Eye (tissue), 1 donor: ENCODE measurements at regions not wholly inside any gene's neighbourhood (a gene's known extent, or its start where the extent isn't known, plus 50 kb on each side); places are given as distances from the start of the nearest gene placed in this dataset.

Source experiments
- DNase-seq: peaks from one replicate; pipeline ENCODE4 v3.0.0-alpha.2; 2015

DNA sequence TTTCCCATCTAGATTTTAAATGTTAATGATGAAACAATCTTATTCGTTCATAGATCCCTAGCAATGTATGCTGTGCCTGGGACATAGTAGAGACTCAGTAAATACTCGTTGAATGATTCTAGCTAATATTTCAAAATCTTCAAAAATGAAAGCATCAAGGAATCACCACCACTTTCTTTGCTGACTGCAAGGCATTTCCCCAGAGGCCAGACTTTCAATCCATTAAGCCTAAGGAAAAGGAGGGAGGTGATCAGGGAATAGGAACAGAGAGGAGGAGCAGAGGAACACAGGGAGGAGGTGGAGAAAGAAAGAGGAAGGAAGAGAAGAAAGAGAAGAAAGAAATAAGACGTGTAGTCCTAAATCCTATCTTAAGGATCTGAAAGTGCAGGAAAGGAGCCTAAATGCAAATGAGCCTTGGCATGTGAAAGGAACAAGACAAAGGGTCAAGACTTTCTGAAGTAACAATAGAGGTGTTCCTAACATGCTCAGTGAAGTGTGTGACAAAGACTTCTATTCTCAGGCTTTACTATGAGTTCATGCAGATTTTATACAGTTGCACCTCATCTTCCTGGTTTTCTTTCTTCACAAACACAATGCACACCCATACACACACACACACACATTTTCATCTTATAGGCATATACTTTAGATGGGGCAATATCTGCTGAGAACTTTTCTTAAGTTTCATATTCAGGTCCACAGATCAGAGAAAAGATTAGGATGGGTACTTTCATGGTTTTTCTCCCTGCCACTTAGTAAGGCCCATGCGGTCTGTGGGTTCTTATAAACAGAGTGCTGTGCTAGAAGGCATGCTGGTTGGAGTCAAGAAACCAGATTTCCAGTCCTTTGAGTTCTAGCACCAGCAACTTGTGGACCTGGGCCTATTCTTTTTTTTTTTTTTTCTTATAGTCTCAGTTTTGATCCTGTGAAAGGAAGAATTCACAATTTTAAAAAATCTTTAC lies 512.2 kb upstream of the TNC start:
- DNase-seq = peak; percentile 56

- DNase-seq = no peak
These were observed 514.4 kb upstream of the TNC start for GRCh38 chr9:115632391-115632790.

DNA sequence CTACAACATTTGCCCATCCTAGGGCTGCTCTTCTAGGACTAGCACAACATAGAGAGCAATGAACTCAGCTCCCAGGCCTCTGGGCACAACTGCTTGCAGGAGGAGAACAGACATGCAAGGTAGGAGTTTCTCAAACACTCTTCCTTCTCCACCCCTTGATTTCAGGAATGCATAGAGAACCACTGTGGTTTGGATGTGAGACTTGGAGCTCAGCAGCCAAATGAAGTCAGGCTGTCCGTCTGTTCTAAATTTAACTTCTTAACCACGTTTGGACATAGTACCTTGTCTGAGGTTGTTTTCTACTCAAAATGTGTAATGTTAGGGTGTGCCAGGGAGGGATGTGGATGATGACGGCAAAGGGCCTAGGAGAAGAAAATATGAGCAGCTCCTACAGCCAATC lies 515.1 kb upstream of the TNC start:
- DNase-seq = no peak

DNA sequence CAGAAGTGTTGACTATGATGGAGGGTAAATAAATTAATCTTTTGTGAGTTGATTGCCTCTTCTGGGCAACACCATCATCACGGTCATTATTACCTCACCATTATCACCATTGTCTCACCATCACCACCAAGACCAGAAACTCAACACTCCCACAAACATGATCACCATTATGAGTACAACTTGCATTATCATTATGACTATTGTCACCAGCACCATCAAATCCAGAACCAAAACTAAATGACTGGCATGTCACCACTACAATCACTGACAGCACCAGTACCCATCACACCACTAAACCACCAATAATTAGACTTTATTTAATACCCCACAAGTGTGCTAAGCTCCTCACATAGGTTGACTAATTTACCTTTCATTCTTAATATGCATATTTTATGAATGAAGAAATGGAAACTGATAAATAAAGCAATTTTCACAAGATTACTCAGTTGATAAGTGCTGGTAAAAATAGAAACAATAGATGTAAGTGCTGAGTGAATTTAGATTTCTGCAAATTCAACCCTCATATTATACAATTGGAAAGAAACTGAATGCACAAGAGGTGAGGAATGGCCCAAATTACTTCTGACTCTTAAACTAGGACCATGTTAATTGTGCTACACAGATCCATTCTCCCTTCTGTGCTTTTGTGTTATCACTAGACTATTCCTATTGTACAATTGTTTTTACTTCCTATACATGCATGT lies 517.8 kb upstream of the PAPPA start:
- no peak for DNase-seq

DNA sequence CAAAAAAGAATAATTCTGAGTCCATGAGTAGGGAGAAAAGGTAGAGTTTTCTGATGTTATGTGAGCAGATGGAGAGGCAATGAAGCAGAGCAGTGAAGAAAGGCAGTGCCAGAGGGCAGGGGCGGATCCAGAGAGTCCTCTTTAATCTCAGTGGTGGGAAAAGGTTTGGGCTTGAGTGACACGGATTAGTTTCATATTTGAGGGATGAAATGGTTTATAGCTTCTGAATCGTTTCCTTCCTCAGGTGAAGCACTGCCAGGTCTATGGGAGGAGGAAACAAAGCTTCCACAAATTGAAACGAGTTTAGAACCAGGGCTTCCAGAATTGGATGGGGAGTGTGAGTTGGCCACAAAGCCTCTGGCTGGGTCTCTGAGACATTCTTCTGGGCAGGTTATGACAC lies 517.0 kb upstream of the PAPPA start:
- peak; percentile 1 for DNase-seq

DNA sequence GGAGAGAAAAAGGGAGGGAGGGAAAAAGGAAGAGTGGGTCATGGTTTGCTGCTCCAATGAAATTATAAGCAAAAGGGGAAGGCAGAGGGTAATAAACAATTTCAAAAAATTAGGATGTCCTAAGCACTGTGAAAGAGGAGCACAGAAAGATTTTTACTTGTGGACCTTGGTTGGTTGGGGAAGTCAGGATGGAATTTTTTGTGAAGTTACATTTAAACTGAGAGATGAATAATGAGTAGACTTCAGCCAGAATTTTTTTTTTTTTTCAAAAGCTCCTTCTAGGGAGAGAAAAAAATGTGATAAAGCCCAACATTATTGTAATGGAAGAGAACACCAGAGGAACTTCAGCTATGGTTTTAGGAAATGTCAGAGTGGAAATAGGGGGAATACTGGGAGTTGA lies 515.9 kb upstream of the PAPPA start:
- no peak for DNase-seq

GRCh38 chr9:115640887-115641286 lies 512.7 kb upstream of the PAPPA start:
- no peak for DNase-seq

DNA sequence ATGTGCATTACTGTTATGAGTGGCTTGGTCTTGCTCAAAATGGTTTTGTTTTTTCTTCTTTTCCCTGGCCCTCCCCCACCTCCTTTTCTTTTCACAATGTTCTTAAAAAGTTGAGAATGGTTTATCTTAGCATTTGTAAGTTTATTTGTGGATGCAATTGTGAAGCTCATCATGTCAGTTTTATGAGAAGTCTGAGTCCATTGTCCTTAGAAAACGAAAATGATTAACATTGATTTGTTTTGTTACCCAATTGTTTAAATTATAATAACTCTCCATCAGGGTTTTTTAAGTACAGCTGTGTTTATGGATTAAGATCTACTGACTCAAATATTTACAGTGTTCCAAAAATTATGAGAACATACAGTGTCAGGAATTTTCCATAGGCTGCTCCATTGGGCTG lies 511.3 kb upstream of the PAPPA start:
- DNase-seq = no peak

DNA sequence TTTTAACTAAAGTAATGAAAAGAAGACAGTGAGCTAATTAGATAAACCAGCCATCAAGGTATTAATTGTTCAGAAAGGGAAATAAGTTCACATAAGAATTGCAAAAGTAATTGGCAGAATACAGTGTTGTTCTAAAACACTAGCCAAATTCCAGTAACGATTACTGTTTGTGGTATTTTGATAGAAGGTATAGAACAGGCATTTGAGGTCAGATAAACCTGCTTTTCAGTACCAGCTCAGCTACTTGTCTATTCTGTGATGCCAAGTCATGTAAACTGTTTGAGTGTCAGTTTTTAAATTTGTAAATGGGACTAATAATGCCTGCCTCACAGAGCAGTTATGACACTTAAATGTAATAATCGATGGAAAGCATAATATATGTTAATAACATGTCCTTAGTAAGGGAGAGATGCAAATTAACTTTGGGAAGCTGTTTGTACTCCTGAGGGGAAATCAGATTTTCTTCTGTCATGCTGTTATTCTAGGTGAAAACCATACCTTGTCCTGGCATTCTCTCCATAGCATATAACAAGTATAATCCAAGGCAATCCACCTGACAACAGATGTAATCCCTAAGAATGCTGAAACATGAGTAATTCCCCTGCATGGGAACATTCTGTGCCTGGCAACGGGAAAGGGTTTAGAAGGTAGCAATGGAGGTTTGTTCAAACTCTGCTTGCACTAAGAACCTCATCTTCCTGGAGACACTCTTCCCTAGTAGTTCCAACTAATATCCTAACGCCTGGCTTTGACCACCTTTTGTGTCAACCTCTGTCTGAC lies 509.5 kb upstream of the PAPPA start:
- no peak for DNase-seq

DNA sequence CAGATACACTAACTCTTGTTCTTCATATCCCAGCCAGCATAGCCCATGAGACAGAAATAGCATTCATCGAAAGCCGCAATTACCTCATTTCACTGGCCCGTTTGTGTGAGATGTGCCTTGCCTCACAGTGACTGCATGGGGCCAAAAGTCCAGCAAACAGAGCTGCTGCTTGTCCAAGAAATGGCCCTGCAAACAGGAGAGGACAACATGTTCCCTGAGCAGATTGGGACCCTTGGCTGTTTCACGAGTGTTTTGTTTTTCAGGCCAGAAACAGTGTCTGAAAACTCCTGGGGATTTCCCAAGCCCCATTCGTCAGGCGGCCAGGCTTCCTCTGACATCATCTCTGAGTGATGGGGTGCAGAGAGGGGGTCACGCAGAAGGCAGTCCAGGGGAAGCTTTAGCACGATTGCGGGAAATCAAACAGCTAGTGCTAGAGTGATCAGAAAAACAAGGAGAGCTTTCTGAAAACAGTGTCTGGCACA lies 503.6 kb upstream of the PAPPA start:
- DNase-seq = no peak

- no peak for DNase-seq
These were observed 502.8 kb upstream of the PAPPA start for GRCh38 chr9:115650768-115651167.

DNA sequence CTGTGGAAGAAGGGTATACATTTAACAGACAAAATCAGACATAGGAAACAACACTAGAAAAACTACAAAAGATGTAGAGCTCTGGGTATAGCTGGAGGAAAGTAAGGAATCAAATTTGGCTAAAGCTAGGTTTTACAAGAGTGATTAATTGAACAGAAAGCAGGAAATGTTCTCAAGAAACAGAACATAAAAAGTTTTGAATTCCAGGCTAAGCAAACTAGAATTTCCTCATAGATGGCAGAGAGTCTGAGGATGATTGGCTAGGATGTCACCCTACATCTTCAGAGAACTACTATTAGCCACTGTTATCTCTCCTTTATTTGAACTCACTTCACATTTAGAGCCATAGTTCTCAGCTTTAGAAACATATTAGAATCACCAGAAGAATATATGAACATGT lies 502.1 kb upstream of the PAPPA start:
- DNase-seq = no peak

DNA sequence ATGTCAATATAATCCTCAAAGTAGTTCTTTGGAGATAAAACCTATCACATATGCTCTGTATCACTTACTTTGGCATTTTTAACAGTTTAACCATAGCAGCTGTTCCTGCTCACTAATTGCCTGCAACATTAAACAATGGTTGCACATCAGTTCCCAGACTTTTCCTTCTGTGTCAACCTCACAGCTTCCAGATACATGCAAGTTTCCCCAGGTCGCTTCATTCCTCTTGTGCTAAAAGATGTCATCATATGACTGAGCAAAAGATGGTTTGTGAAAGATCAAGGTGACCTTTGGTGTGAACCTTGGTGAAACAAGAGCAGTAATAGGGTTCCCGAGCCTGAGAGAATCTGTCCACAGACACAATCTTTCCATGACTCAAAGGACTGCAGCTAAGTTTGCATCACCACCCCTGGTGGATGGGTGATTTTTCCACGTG lies 500.4 kb upstream of the PAPPA start:
- DNase-seq = no peak

- DNase-seq = no peak
These were observed 495.9 kb upstream of the PAPPA start for GRCh38 chr9:115657695-115658094.

DNA sequence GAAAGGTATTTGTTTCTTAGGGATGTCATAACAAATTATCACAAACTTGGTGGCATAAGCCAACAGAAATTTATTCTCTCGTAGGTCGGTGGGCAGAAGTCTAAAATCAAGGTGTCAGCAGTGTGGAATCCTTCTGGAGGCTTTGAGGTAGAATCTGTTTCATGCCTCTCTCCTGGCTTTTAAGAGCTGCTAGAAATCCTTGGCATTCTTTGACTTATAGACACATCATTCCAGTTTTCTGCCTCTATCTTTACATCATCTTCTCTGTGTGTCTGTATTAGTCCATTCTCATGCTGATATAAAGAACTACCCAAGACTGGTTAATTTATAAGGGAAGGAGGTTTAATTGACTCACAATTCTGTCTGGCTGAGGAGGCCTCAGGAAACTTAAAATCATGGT lies 488.1 kb upstream of the PAPPA start:
- DNase-seq = no peak

- no peak for DNase-seq
These were observed 485.1 kb upstream of the PAPPA start for GRCh38 chr9:115668521-115668920.

DNA sequence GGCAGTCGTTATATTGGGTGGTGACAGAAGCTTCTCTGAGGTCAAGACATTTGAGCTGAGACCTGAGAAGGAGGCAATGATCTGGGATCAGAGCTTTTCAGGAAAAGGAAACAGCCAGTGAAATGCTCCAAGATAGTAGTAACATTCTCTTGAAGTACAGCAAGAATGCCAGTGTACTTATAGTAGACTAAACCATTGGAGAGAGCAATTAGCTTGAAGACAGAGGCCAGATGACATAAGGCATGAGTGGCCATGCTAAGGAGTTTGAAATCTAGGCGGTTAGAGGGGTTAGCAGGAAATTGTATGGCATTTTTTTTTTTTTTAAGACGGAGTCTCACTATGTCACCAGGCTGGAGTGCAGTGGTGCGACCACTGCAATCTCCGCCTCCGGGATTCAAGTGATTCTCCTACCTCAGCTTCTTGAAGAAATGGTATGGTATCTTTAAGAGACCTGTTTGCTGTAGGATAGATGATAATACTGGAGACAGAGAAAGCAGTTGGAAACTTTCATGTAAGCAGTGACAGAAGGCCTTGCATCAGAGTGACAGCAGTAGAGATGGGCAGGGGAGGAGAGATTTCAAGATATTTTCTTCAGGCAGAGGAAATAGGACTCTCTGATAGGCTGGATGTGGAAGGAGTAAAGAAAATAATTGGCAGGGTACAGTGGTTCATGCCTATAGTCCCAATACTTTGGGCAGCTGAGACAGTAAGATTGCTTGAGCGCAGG lies 482.2 kb upstream of the PAPPA start:
- DNase-seq = no peak

DNA sequence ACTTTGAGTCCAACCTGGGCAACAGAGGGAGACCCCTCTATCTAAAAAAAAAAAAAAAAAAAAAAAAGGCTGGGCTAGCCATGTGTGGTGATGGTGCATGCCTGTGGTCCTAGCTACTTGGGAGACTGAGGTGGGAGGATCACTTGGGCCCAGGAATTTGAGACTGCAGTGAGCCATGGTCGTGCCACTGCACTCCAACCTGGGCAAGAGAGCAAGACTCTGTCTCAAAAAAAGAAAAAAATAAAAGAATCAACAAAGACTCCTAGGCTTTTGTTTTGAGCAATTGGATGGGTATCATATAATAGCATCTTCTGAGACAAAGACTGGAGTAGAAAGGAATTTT lies 481.7 kb upstream of the PAPPA start:
- no peak for DNase-seq

- DNase-seq = peak; percentile 82
These were observed 480.9 kb upstream of the PAPPA start for GRCh38 chr9:115672477-115673316.

GRCh38 chr9:115673599-115673998 lies 480.0 kb upstream of the PAPPA start:
- DNase-seq = no peak

DNA sequence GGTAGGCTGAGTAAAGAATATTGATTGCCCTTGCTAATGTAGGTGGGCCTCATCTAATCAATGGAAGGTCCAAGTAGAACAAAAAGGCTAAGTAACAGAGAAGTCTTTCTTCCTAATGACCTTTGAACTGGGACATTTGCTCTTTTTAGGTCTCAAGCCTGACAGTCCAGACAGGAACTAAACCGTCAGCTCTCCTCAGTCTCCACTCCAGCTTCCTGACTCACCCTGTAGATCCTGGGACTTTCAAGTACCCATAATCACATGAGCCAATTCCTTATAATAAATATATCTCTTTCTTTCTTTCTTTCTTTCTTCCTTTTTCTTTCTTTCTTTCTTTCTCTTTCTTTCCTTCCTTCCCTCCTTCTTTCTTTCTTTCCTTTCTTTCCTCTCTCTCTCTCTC lies 479.5 kb upstream of the PAPPA start:
- no peak for DNase-seq

GRCh38 chr9:115675834-115676233 lies 477.8 kb upstream of the PAPPA start:
- no peak for DNase-seq
